IPS DF 19.7 (cell line): ENCODE measurements at regions not wholly inside any gene's neighbourhood (a gene's known extent, or its start where the extent isn't known, plus 50 kb on each side); places are given as distances from the start of the nearest gene placed in this dataset.

Experiments
- DNase-seq: peaks from one replicate; pipeline ENCODE4 v3.0.0-alpha.2; 2013; ENCODE audit warnings: low read depth, low spot score

GRCh38 chr11:103623933-103624332 lies 412.5 kb upstream of the DDI1 start:
- DNase-seq: no peak

GRCh38 chr11:103624708-103625623 lies 411.5 kb upstream of the DDI1 start:
- peak; percentile 52 for DNase-seq

- no peak for DNase-seq
Measured at GRCh38 chr11:103625624-103625965, 410.8 kb upstream of the DDI1 start.

- DNase-seq: no peak
Measured at GRCh38 chr11:103628121-103628520, 408.3 kb upstream of the DDI1 start.

GRCh38 chr11:103631841-103632240 lies 404.6 kb upstream of the DDI1 start:
- DNase-seq: no peak

- peak; percentile 75 for DNase-seq
Measured at GRCh38 chr11:103633068-103633788, 403.2 kb upstream of the DDI1 start.

- DNase-seq: no peak
Measured at GRCh38 chr11:103633819-103634590, 402.4 kb upstream of the DDI1 start.

DNA sequence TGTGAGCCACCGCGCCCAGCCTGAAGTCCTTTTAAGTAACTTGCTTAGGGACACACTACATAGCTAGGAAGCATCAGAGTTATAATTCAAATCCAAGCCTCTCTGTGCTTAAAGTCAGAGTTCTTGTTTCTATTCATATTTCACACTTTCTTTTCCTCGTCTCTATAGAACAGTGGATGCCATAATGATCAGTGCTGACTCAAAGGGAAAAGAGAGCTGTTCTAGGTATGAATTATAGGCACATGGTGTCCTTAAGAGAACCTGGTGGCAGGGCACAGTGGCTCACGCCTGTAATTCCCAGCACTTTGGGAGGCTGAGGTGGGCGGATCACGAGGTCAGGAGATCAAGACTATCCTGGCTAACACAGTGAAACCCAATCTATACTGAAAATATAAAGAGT lies 400.2 kb upstream of the DDI1 start:
- DNase-seq: no peak

- no peak for DNase-seq
Measured at GRCh38 chr11:103637295-103637694, 399.1 kb upstream of the DDI1 start.

DNA sequence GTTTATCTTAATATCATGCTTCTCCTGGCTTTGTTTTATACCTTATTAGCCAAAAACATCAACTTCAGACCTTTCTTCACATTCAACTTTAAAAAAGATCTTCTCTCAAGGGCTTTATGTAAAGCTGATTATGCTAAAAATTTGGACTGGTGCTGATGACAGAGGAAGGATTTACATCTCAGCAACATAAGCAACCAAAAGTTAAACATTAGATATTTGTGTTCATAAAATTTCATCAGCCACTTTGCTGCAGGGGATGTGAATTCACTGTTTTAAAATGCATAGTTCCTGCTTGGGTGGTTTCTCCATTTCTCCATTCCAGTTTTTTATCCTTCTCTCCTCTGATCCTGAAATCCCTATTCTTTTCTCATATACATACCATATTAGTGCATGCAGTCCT lies 398.6 kb upstream of the DDI1 start:
- no peak for DNase-seq

DNA sequence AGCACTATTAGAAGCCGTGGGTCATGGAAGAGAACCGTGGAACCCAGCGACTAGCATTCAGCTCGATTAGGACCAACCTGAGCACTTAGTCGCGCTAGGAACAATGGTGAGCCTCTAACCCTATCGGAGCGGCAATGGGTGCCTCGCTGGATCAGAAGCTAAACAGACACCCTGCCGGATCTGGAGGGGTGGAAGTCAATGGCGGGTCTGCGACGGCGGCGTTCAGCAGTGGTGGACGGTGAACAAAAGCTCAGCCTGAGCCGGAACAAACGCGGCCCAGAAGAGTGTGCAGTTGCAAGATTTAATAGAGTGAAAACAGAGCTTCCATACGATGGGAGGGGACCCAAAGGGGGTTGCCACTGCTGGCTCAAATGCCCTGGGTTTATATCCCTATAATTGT lies 391.8 kb upstream of the DDI1 start:
- no peak for DNase-seq

- no peak for DNase-seq
Measured at GRCh38 chr11:103648054-103648453, 388.4 kb upstream of the DDI1 start.

DNA sequence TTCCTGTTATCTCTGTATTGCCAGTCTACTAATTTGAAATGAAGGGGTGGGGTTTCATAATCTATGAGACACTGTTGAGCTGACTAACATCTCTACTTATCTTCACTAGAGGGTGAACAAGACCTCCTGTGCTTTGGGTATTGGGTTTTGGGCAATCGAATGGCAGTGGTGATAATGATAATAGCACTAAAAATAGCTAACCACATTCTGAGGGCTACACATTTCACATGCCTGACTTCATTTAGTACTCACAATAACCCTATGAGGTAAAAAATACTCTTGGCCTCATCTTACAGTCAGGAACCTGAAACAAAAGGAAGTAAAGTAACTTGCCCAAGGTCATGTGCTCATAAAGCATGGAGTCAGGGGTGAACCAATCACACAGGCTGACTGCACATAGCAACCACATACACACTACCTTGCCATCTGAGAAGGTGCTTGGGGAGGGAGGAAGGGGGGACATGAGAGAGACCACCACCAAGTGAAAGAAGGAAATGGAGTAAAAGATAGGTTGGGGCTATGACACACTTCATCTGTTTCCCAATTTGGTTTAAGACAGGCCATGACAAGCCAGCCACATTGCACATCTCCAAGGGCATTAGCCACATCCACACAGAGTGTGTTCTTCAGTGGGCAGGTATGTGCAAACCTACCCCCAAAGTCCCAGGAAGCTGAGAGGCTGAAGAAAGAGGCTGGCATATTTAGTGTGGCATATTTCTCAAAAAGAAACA lies 387.6 kb upstream of the DDI1 start:
- DNase-seq: no peak

- DNase-seq: no peak
Measured at GRCh38 chr11:103649401-103649895, 387.0 kb upstream of the DDI1 start.

- no peak for DNase-seq
Measured at GRCh38 chr11:103650330-103650729, 386.1 kb upstream of the DDI1 start.

- DNase-seq: no peak
Measured at GRCh38 chr11:103651341-103651998, 385.0 kb upstream of the DDI1 start.

GRCh38 chr11:103652013-103652412 lies 384.4 kb upstream of the DDI1 start:
- DNase-seq: no peak

DNA sequence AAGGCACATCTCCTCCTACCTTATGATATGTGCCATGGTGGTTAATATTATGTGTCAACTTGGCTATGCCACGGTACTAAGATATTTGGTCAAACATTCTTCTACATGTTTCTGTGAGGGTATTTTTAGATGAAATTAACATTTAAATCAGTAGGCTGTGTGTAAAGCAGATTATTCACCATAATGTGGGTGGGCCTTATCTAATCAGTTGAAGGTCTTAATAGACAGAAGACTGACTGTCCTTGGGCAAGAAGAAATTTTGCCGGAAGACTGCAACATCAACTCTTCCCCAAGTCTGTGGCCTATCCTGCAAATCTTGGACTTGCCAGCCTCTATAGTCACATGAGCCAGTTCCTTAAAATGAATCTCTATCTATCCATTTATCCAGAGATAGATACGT lies 380.1 kb upstream of the DDI1 start:
- no peak for DNase-seq

DNA sequence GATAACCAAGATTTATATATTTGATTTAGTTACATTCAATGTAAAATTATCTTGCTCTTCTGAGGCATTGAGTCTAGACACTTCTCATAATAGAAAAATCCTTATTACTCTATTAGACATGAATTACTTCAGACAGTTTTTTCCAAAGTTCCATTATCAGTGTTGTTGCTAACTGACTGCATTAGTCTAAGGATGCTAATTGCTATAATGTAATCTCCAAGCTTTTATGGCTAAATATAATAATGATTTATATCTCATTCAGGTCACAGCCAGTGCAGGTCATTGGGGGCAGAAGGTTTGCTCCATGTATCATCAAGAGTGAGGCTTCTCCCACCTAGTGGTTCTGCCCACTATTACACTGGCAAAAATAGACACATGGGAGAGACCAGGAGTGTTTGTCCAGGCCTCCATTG lies 377.2 kb upstream of the DDI1 start:
- DNase-seq: no peak

DNA sequence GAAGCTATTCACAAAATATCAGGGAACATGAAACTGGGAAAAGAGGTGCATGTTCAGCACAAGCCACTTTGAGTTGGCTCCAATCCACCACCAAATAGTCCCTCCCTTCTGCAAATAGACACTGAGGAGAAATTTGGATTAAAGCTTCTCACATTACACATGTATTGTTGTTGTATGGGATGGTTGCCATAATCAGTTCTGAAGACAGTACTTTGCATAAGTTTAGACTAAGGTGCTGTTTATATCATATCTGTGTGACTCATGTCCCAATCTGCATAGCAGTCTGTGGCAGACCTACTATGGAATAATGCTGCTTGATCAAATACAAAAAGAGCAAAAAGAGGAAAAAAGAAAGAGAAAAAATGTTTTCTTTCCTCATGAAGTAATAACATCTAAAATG lies 376.7 kb upstream of the DDI1 start:
- DNase-seq: no peak

DNA sequence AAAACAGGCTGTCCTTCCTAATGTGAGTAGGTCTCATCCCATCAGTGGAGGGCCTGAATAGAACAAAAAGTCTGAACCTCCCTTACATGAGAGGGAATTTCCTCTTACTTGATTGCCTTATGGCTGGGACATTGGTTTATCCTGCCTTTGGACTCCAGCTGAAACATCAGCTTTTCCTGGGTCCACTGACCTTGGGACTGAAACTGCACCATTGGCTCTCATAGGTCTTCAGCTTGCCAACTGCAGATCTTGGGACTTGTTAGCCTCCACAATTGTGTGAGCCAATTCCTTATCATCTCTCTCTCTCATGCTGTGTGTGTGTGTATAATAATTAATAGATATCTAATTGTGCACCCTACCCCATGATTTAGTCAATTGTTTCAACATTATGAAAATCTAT lies 375.3 kb upstream of the DDI1 start:
- no peak for DNase-seq
